HCT116 (cell line): ENCODE measurements at regions not wholly inside any gene's neighbourhood (a gene's known extent, or its start where the extent isn't known, plus 50 kb on each side); places are given as distances from the start of the nearest gene placed in this dataset.

Experiments
- ATAC-seq: fragments of 200-7000 bp; cut with Tn5 transposase; 2 replicates; pipeline ENCODE4 v1.9.1; 2020; ENCODE audit warnings: mild to moderate bottlenecking, moderate library complexity
- BruUV-seq: library from RNA; stranded (reverse); fragments of 400-500 nt; replicated peaks from 2 replicates; lab custom pipeline; 2021; lab: Mats Ljungman, UMichigan
- CTCF ChIA-PET: fragments of 300-600 bp; sonication (Branson Sonifier 250); formaldehyde crosslinking; loops from one replicate; lab custom pipeline; 2021; ENCODE audit warnings: antibody characterized with exemption; lab: Charles Lee
- POLR2A ChIA-PET: fragments of 300-600, 350-600 bp; sonication (Branson Sonifier 250); formaldehyde crosslinking; loops from one replicate; lab custom pipeline; 2021; ENCODE audit warnings: antibody characterized with exemption; lab: Charles Lee
- RAD21 ChIA-PET, 2 experiments: fragments of 300-600 bp; sonication (Branson Sonifier 250); formaldehyde crosslinking; loops; one replicate each; lab custom pipeline; 2023; ENCODE audit warnings: low total read pairs in 2 of 2; ENCODE audit not compliant: uncharacterized antibody in 2 of 2, unreplicated experiment in 2 of 2, low non-redundant PET in 1 of 2; lab: Charles Lee
- DNase-seq: peaks from one replicate; pipeline ENCODE4 v3.0.0-alpha.2; 2010; ENCODE audit warnings: low read depth, low spot score
- H2AFZ ChIP-seq: fragments of 200-600 bp; shearing (Covaris generic), sonication (generic); 2 replicates; pipeline ENCODE4 v1.6.1; 2017; ENCODE audit warnings: low read depth, mixed run types, mixed read lengths, antibody characterized with exemption, low read length; ENCODE audit not compliant: poor library complexity, severe bottlenecking
- H3K27ac ChIP-seq: 2 replicates; pipeline ENCODE4 v1.5.1; 2012; ENCODE audit warnings: low read depth, low read length
- H3K27me3 ChIP-seq: fragments of 200-600 bp; sonication (generic); 2 replicates; pipeline ENCODE4 v1.6.1; 2016; ENCODE audit warnings: mixed run types, low read length, mixed read lengths; ENCODE audit not compliant: insufficient read depth
- H3K36me3 ChIP-seq, 2 experiments: fragments of 200-500 bp in 1 of 2; fragments of 200-600 bp in 1 of 2; sonication (Bioruptor generic) in 1 of 2; sonication (generic) in 1 of 2; 2 replicates each; pipeline versions ENCODE4 v1.5.1 to v1.6.1; 2014 to 2016; ENCODE audit warnings: low read length in 2 of 2, inconsistent platforms in 1 of 2, mixed read lengths in 1 of 2, mixed run types in 1 of 2; ENCODE audit not compliant: insufficient read depth in 2 of 2, control insufficient read depth in 1 of 2
- H3K4me1 ChIP-seq, 2 experiments: fragments of 200-600 bp in 1 of 2; sonication (generic) in 1 of 2; 2 replicates each; pipeline versions ENCODE4 v1.5.1 to v1.6.1; 2012 to 2017; ENCODE audit warnings: low read length in 2 of 2, inconsistent platforms in 1 of 2, mild to moderate bottlenecking in 1 of 2, mixed read lengths in 1 of 2, mixed run types in 1 of 2, moderate library complexity in 1 of 2; ENCODE audit not compliant: insufficient read depth in 2 of 2, control insufficient read depth in 1 of 2
- H3K4me2 ChIP-seq: fragments of 200-600 bp; sonication (generic); 2 replicates; pipeline ENCODE4 v1.6.1; 2017; ENCODE audit warnings: mixed run types, low read length, mixed read lengths
- H3K4me3 ChIP-seq, 2 experiments: fragments of 200-600 bp in 1 of 2; sonication (generic) in 1 of 2; replicated peaks in 1 of 2; 2 replicates each; pipeline ENCODE4 v1.5.1; 2011 to 2016; ENCODE audit warnings: low read length in 2 of 2, control low read depth in 1 of 2, low read depth in 1 of 2, mild to moderate bottlenecking in 1 of 2, mixed read lengths in 1 of 2, mixed run types in 1 of 2
- H3K79me2 ChIP-seq: fragments of 200-600 bp; sonication (generic); 2 replicates; pipeline ENCODE4 v1.6.1; 2017; ENCODE audit warnings: mild to moderate bottlenecking, mixed run types, low read length, moderate library complexity, mixed read lengths; ENCODE audit not compliant: insufficient read depth
- H3K9ac ChIP-seq: fragments of 200-600 bp; sonication (generic); 2 replicates; pipeline ENCODE4 v1.6.1; 2016; ENCODE audit warnings: low read length, mixed read lengths
- H3K9me2 ChIP-seq: fragments of 200-600 bp; sonication (generic), shearing (Covaris generic); 2 replicates; pipeline ENCODE4 v1.6.1; 2017; ENCODE audit warnings: mixed run types, mild to moderate bottlenecking, moderate library complexity; ENCODE audit not compliant: insufficient read depth
- H3K9me3 ChIP-seq, 2 experiments: fragments of 200-500 bp in 1 of 2; fragments of 200-600 bp in 1 of 2; sonication (Bioruptor generic) in 1 of 2; sonication (generic) in 1 of 2; 2 replicates each; pipeline ENCODE4 v1.6.1; 2014 to 2017; ENCODE audit warnings: low read length in 2 of 2, mixed read lengths in 2 of 2, inconsistent platforms in 1 of 2, low read depth in 1 of 2, mild to moderate bottlenecking in 1 of 2, mixed run types in 1 of 2, moderate library complexity in 1 of 2; ENCODE audit not compliant: control insufficient read depth in 1 of 2, insufficient read depth in 1 of 2
- H4K20me1 ChIP-seq: fragments of 200-600 bp; sonication (generic), shearing (Covaris generic); 2 replicates; pipeline ENCODE4 v1.6.1; 2017; ENCODE audit warnings: mixed run types, mild to moderate bottlenecking, moderate library complexity; ENCODE audit not compliant: insufficient read depth
- EZH2 ChIP-seq: fragments of 200-600 bp; sonication (generic); IDR thresholded peaks from 2 replicates; pipeline ENCODE4 v1.6.1; 2017; ENCODE audit warnings: antibody characterized with exemption, mixed run types
- EZH2phosphoT487 ChIP-seq: fragments of 200-600 bp; IDR thresholded peaks from 2 replicates; pipeline ENCODE4 v1.6.1; 2018; ENCODE audit warnings: antibody characterized with exemption, borderline replicate concordance
- POLR2A ChIP-seq: IDR thresholded peaks from 2 replicates; pipeline ENCODE4 v1.7.0; 2011; ENCODE audit warnings: borderline replicate concordance; ENCODE audit not compliant: insufficient read depth, insufficient read length; ENCODE audit errors: extremely low read depth
- POLR2AphosphoS5 ChIP-seq: IDR thresholded peaks from 2 replicates; pipeline ENCODE4 v1.6.1; 2011; ENCODE audit warnings: mild to moderate bottlenecking, low read depth, low read length, moderate library complexity
- SIN3A ChIP-seq: IDR thresholded peaks from 2 replicates; pipeline ENCODE4 v1.6.1; 2012; ENCODE audit warnings: low read depth
- SP1 ChIP-seq: IDR thresholded peaks from 2 replicates; pipeline ENCODE4 v1.6.1; 2012; ENCODE audit warnings: low read depth
- TCF7L2 ChIP-seq: IDR thresholded peaks from 2 replicates; pipeline ENCODE4 v1.7.0; 2011; ENCODE audit warnings: borderline replicate concordance, inconsistent platforms; ENCODE audit not compliant: insufficient read depth, insufficient read length; ENCODE audit errors: extremely low read depth
- intact Hi-C: fragments of 100-400 bp; cut with micrococcal nuclease; formaldehyde crosslinking; loops from 2 replicates; pipeline ENCODE4 v1.10.0; 2022
- TF ChIP-seq, protein P1 (sequence below): IDR thresholded peaks from 2 replicates; pipeline ENCODE4 v1.6.1; 2012; ENCODE audit warnings: low read depth
- TF ChIP-seq, protein P2 (sequence below), 3 experiments: fragments of 200-600 bp in 1 of 3; sonication (generic) in 1 of 3; IDR thresholded peaks in 2 of 3; conservative IDR thresholded peaks in 1 of 3; 2 replicates each; pipeline ENCODE4 v1.5.1; 2012 to 2017; ENCODE audit warnings: low read depth in 2 of 3, low read length in 2 of 3, antibody characterized with exemption in 1 of 3, borderline replicate concordance in 1 of 3, control low read depth in 1 of 3, mild to moderate bottlenecking in 1 of 3, mixed read lengths in 1 of 3, mixed run types in 1 of 3, moderate library complexity in 1 of 3; ENCODE audit not compliant: insufficient read depth in 1 of 3

DNA sequence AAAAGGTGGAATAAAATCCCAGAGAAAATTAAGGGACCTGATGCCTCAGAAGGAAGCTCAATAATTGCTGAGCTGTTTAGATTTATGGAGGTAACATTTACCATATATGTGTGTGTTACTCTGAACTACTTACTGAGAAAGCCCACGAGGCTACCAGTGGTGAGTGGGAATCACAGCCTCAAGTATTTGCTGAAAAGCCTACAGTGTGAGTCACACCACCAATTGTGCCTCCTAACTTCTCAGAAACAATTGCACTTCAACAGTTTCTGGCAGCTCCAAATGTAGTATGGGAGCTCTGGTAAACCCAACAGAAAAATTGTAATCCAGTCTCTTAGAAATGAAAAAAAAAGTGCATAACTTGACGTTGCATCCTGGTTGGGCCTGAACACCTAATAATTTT, 551.6 kb downstream of the PRDM9 start:
- Histone ChIP-seq H3K9ac (no peak overlapping the region), H2AFZ (no peak overlapping the region), H3K4me2 (no peak overlapping the region), H3K27ac (no peak overlapping the region), H3K79me2 (no peaks in the 10 kb centered on the region), H3K4me1 (no peaks in the 10 kb centered on the region), H3K27me3 (no peaks in the 10 kb centered on the region), H4K20me1 (no peaks in the 10 kb centered on the region), H3K9me2 (no peaks in the 10 kb centered on the region), H3K36me3 (no peaks in the 10 kb centered on the region), H3K9me3 (peaks cover 18 to 21% of the 10 kb centered on the region in 2 experiments; a peak in 3 of 4 replicates), H3K4me3 (no peak overlapping the region)
- TF ChIP-seq POLR2A (no peak), EZH2phosphoT487 (no peak), EZH2 (no peak), POLR2AphosphoS5 (no peak), SIN3A (no peak), TCF7L2 (no peak), SP1 (no peak)
- TF ChIP-seq, protein P1, sequence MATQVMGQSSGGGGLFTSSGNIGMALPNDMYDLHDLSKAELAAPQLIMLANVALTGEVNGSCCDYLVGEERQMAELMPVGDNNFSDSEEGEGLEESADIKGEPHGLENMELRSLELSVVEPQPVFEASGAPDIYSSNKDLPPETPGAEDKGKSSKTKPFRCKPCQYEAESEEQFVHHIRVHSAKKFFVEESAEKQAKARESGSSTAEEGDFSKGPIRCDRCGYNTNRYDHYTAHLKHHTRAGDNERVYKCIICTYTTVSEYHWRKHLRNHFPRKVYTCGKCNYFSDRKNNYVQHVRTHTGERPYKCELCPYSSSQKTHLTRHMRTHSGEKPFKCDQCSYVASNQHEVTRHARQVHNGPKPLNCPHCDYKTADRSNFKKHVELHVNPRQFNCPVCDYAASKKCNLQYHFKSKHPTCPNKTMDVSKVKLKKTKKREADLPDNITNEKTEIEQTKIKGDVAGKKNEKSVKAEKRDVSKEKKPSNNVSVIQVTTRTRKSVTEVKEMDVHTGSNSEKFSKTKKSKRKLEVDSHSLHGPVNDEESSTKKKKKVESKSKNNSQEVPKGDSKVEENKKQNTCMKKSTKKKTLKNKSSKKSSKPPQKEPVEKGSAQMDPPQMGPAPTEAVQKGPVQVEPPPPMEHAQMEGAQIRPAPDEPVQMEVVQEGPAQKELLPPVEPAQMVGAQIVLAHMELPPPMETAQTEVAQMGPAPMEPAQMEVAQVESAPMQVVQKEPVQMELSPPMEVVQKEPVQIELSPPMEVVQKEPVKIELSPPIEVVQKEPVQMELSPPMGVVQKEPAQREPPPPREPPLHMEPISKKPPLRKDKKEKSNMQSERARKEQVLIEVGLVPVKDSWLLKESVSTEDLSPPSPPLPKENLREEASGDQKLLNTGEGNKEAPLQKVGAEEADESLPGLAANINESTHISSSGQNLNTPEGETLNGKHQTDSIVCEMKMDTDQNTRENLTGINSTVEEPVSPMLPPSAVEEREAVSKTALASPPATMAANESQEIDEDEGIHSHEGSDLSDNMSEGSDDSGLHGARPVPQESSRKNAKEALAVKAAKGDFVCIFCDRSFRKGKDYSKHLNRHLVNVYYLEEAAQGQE, result no peak
- TF ChIP-seq, protein P2, sequence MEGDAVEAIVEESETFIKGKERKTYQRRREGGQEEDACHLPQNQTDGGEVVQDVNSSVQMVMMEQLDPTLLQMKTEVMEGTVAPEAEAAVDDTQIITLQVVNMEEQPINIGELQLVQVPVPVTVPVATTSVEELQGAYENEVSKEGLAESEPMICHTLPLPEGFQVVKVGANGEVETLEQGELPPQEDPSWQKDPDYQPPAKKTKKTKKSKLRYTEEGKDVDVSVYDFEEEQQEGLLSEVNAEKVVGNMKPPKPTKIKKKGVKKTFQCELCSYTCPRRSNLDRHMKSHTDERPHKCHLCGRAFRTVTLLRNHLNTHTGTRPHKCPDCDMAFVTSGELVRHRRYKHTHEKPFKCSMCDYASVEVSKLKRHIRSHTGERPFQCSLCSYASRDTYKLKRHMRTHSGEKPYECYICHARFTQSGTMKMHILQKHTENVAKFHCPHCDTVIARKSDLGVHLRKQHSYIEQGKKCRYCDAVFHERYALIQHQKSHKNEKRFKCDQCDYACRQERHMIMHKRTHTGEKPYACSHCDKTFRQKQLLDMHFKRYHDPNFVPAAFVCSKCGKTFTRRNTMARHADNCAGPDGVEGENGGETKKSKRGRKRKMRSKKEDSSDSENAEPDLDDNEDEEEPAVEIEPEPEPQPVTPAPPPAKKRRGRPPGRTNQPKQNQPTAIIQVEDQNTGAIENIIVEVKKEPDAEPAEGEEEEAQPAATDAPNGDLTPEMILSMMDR (IDR thresholded peaks at IDR 0.05 in 2 of 3, conservative IDR thresholded peaks at IDR 0.05 in 1 of 3; ENCODE audit: borderline replicate concordance in 1 of 3, insufficient read depth in 1 of 3, low read depth in 2 of 3, low read length in 2 of 3), result no peak
- intact Hi-C loops, result no loop called here
- ChIA-PET POLR2A (no interaction called here), RAD21 (no interaction called here), CTCF (no interaction called here)
- no peak for DNase-seq
- no TSS peak for BruUV-seq
- ATAC-seq, result no peak
